Right hindlimb (tissue), 1 donor: ENCODE measurements at regions not wholly inside any gene's neighbourhood (a gene's known extent, or its start where the extent isn't known, plus 50 kb on each side); places are given as distances from the start of the nearest gene placed in this dataset.
"Not testable (repeated sequence)": the region's sequence is repeated elsewhere in the genome, so short reads cannot be mapped to it uniquely, and the experiment has no call there.

Experiments
- DNase-seq: peaks from one replicate; pipeline ENCODE4 v3.0.0-alpha.2; 2018

GRCh38 chr6:113694278-113695077 is 162.7 kb upstream of the MARCKS start:
- DNase-seq = no peak

- no peak for DNase-seq
Observed at GRCh38 chr6:113695516-113695915, 161.6 kb upstream of the MARCKS start.

- no peak for DNase-seq
Observed at GRCh38 chr6:113696960-113697359, 160.2 kb upstream of the MARCKS start.

GRCh38 chr6:113697632-113698410 is 159.3 kb upstream of the MARCKS start:
- DNase-seq = no peak

GRCh38 chr6:113699239-113699638 is 157.9 kb upstream of the MARCKS start:
- DNase-seq = no peak

GRCh38 chr6:113701552-113702254 is 155.4 kb upstream of the MARCKS start:
- DNase-seq = no peak

GRCh38 chr6:113707194-113707593 is 150.0 kb upstream of the MARCKS start:
- no peak for DNase-seq

- no peak for DNase-seq
Observed at GRCh38 chr6:113709936-113710509, 147.1 kb upstream of the MARCKS start.

- no peak for DNase-seq
Observed at GRCh38 chr6:113713665-113714064, 143.5 kb upstream of the MARCKS start.

GRCh38 chr6:113718588-113718987 is 138.6 kb upstream of the MARCKS start:
- no peak for DNase-seq

- DNase-seq = no peak
Observed at GRCh38 chr6:113719064-113719463, 138.1 kb upstream of the MARCKS start.

- DNase-seq = no peak
Observed at GRCh38 chr6:113719545-113719944, 137.6 kb upstream of the MARCKS start.

GRCh38 chr6:113723182-113723581 is 134.0 kb upstream of the MARCKS start:
- DNase-seq = peak; percentile 30

GRCh38 chr6:113724927-113725326 is 132.2 kb upstream of the MARCKS start:
- not testable (repeated sequence) for DNase-seq

- no peak for DNase-seq
Observed at GRCh38 chr6:113731541-113731940, 125.6 kb upstream of the MARCKS start.

GRCh38 chr6:113732384-113732966 is 124.7 kb upstream of the MARCKS start:
- DNase-seq = peak; percentile 89

GRCh38 chr6:113733381-113733780 is 123.8 kb upstream of the MARCKS start:
- peak; percentile 25 for DNase-seq

- no peak for DNase-seq
Observed at GRCh38 chr6:113734982-113735381, 122.2 kb upstream of the MARCKS start.

- peak; percentile 29 for DNase-seq
Observed at GRCh38 chr6:113735491-113735890, 121.7 kb upstream of the MARCKS start.

GRCh38 chr6:113736978-113737377 is 120.2 kb upstream of the MARCKS start:
- no peak for DNase-seq

GRCh38 chr6:113739041-113739655 is 118.0 kb upstream of the MARCKS start:
- no peak for DNase-seq

- DNase-seq = no peak
Observed at GRCh38 chr6:113741651-113742050, 115.5 kb upstream of the MARCKS start.
